Breast epithelium (tissue), 3 donors: ENCODE measurements at regions not wholly inside any gene's neighbourhood (a gene's known extent, or its start where the extent isn't known, plus 50 kb on each side); places are given as distances from the start of the nearest gene placed in this dataset.

Experiments
- POLR2A ChIP-seq: fragments of 450-650 bp; IDR thresholded peaks from one replicate; pipeline ENCODE4 v1.6.1; 2016; ENCODE audit warnings: antibody characterized with exemption, mild to moderate bottlenecking, moderate library complexity
- POLR2AphosphoS5 ChIP-seq, 3 donors: sonication (generic); formaldehyde crosslinking; IDR thresholded peaks; one replicate each; pipeline ENCODE4 v1.6.1; 2017; ENCODE audit warnings: antibody characterized with exemption in 3 of 3
- TF ChIP-seq, protein P1 (sequence below), 3 donors: fragments of 450-650 bp; IDR thresholded peaks; one replicate each; pipeline ENCODE4 v1.5.1; 2016 to 2017; ENCODE audit warnings: antibody characterized with exemption in 3 of 3, mild to moderate bottlenecking in 3 of 3, moderate library complexity in 3 of 3

DNA sequence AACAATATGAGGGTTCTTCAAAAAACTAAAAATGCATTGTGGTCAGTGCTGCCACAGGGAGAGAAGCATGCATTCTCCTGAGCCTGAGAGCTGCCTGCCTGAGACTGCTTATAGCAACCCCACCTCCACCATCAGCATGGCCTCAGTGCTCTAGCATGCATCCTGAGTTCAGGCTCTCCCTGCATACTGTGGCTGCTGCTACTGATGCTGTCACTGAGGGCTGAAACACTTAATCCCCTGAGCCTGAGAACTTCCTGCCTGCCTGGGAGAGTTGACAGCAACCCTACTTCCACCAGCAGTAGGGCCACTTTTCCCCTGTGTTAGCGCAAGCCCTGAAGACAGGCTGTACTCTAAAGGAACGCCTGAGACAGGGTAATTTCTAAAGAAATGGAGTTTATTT, 206.0 kb downstream of the FBXO4 start:
- TF ChIP-seq, protein P1, sequence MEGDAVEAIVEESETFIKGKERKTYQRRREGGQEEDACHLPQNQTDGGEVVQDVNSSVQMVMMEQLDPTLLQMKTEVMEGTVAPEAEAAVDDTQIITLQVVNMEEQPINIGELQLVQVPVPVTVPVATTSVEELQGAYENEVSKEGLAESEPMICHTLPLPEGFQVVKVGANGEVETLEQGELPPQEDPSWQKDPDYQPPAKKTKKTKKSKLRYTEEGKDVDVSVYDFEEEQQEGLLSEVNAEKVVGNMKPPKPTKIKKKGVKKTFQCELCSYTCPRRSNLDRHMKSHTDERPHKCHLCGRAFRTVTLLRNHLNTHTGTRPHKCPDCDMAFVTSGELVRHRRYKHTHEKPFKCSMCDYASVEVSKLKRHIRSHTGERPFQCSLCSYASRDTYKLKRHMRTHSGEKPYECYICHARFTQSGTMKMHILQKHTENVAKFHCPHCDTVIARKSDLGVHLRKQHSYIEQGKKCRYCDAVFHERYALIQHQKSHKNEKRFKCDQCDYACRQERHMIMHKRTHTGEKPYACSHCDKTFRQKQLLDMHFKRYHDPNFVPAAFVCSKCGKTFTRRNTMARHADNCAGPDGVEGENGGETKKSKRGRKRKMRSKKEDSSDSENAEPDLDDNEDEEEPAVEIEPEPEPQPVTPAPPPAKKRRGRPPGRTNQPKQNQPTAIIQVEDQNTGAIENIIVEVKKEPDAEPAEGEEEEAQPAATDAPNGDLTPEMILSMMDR (IDR thresholded peaks at IDR 0.05), result no peak
- TF ChIP-seq POLR2A (no peak), POLR2AphosphoS5 (IDR thresholded peaks at IDR 0.05) (no peak)
